GM19468 (cell line): ENCODE measurements at regions not wholly inside any gene's neighbourhood (a gene's known extent, or its start where the extent isn't known, plus 50 kb on each side); places are given as distances from the start of the nearest gene placed in this dataset.

Experiments used
- ATAC-seq: cut with Tn5 transposase; IDR thresholded peaks from one replicate; pipeline ENCODE4 v1.9.1; 2021; ENCODE audit warnings: mild to moderate bottlenecking, moderate library complexity, moderate number of reproducible peaks; ENCODE audit not compliant: unreplicated experiment; ENCODE audit errors: extremely low read depth

GRCh38 chr2:30310371-30310770 lies 79.0 kb downstream of the LBH start:
- no peak for ATAC-seq

- ATAC-seq = no peak
Observed at GRCh38 chr2:30310955-30311354, 79.6 kb downstream of the LBH start.

- no peak for ATAC-seq
Observed at GRCh38 chr2:30311711-30312110, 80.4 kb downstream of the LBH start.

GRCh38 chr2:30312916-30313315 lies 81.6 kb downstream of the LBH start:
- no peak for ATAC-seq

GRCh38 chr2:30314981-30315380 lies 83.6 kb downstream of the LBH start:
- no peak for ATAC-seq

GRCh38 chr2:30315391-30316063 lies 84.2 kb downstream of the LBH start:
- no peak for ATAC-seq

- no peak for ATAC-seq
Observed at GRCh38 chr2:30316408-30316807, 85.1 kb downstream of the LBH start.

- no peak for ATAC-seq
Observed at GRCh38 chr2:30318987-30319782, 87.9 kb downstream of the LBH start.

GRCh38 chr2:30321466-30321865 lies 90.1 kb downstream of the LBH start:
- ATAC-seq = no peak

GRCh38 chr2:30323499-30323898 lies 92.2 kb downstream of the LBH start:
- ATAC-seq = no peak

GRCh38 chr2:30324245-30324908 lies 93.0 kb downstream of the LBH start:
- no peak for ATAC-seq

GRCh38 chr2:30325600-30326328 lies 94.4 kb downstream of the LBH start:
- no peak for ATAC-seq

- ATAC-seq = no peak
Observed at GRCh38 chr2:30326497-30326896, 95.2 kb downstream of the LBH start.

- no peak for ATAC-seq
Observed at GRCh38 chr2:30331038-30331437, 99.7 kb downstream of the LBH start.

GRCh38 chr2:30331869-30332268 lies 100.5 kb downstream of the LBH start:
- no peak for ATAC-seq

- ATAC-seq = no peak
Observed at GRCh38 chr2:30332791-30333453, 101.6 kb downstream of the LBH start.

- ATAC-seq = no peak
Observed at GRCh38 chr2:30334762-30335363, 103.5 kb downstream of the LBH start.

GRCh38 chr2:30336084-30336483 lies 104.8 kb downstream of the LBH start:
- no peak for ATAC-seq

GRCh38 chr2:30336978-30337841 lies 105.9 kb downstream of the LBH start:
- peak; percentile 88 for ATAC-seq
